Duodenal mucosa (tissue), 2 donors: ENCODE measurements at regions not wholly inside any gene's neighbourhood (a gene's known extent, or its start where the extent isn't known, plus 50 kb on each side); places are given as distances from the start of the nearest gene placed in this dataset.
"Not testable (repeated sequence)": the region's sequence is repeated elsewhere in the genome, so short reads cannot be mapped to it uniquely, and the experiment has no call there.

Source experiments
- H3K27ac ChIP-seq: one replicate; pipeline ENCODE4 v1.7.0; 2013; ENCODE audit warnings: low read depth, low read length
- H3K27me3 ChIP-seq, 2 donors: one replicate each; pipeline ENCODE4 v1.7.0; 2013; ENCODE audit warnings: low read length in 2 of 2, control low read depth in 1 of 2; ENCODE audit not compliant: insufficient read depth in 2 of 2, control insufficient read depth in 1 of 2
- H3K36me3 ChIP-seq, 2 donors: one replicate each; pipeline ENCODE4 v1.7.0; 2013; ENCODE audit warnings: low read length in 2 of 2, control low read depth in 1 of 2; ENCODE audit not compliant: insufficient read depth in 2 of 2, control insufficient read depth in 1 of 2
- H3K4me1 ChIP-seq, 2 donors: one replicate each; pipeline ENCODE4 v1.7.0; 2013; ENCODE audit warnings: low read length in 2 of 2, control low read depth in 1 of 2; ENCODE audit not compliant: insufficient read depth in 2 of 2, control insufficient read depth in 1 of 2
- H3K4me3 ChIP-seq, 2 donors: one replicate each; pipeline ENCODE4 v1.7.0; 2013; ENCODE audit warnings: low read length in 2 of 2, low read depth in 1 of 2
- H3K9ac ChIP-seq, 2 donors: one replicate each; pipeline ENCODE4 v1.7.0; 2013; ENCODE audit warnings: low read length in 2 of 2, low read depth in 1 of 2
- H3K9me3 ChIP-seq, 2 donors: one replicate each; pipeline ENCODE4 v1.7.0; 2013; ENCODE audit warnings: low read length in 2 of 2, control low read depth in 1 of 2; ENCODE audit not compliant: control insufficient read depth in 1 of 2

GRCh38 chr3:145006271-145006670, 1034.6 kb downstream of the DIPK2A start:
- Histone ChIP-seq H3K9me3 (no peaks in the 10 kb centered on the region), H3K4me3 (no peak overlapping the region), H3K27ac (no peak overlapping the region), H3K4me1 (no peaks in the 10 kb centered on the region), H3K27me3 (no peaks in the 10 kb centered on the region), H3K9ac (no peak overlapping the region), H3K36me3 (no peaks in the 10 kb centered on the region)

DNA sequence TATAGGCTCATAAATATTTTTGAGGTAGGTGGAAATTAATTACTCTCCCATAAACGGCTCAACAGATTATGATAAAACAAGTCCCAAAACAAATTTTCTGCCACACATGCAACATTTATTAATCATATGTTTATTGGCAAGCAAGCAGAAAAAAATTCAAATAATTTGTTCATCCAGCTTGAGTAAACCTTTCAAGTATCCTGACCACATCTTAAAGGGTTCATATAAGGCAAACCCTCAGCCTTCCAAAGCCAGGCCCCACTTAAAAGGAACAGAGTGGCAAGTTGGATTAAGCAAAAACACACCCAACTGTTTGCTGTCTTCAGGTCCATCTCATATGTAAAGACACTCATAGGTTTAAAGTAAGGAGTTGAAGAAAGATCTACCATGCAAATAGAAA, 1042.3 kb downstream of the DIPK2A start:
- H3K36me3 ChIP-seq = no peaks in the 10 kb centered on the region
- H3K27me3 ChIP-seq = no peaks in the 10 kb centered on the region
- no peak overlapping the region for H3K9ac ChIP-seq
- H3K4me1 ChIP-seq = no peaks in the 10 kb centered on the region
- no peak overlapping the region for H3K27ac ChIP-seq
- no peak overlapping the region for H3K4me3 ChIP-seq
- H3K9me3 ChIP-seq = no peaks in the 10 kb centered on the region

DNA sequence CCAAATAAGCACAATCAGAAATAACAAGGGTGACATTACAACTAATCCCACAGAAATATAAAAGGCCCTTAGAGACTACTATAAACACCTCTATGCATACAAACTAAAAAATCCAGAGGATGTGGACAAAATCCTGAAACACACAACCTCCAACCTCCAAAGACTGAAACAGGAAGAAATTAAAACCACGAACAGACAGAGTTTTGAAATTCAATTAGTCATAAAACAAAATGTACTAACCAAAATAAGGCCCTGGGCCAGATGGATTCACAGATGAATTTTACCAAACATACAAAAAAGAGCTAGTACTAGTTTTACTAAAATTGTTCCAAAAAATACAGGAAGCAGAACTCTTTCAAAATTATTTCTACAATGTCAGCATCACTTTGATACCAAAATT, 1043.6 kb downstream of the DIPK2A start:
- no peak overlapping the region for H3K9ac ChIP-seq
- H3K36me3 ChIP-seq = no peaks in the 10 kb centered on the region
- H3K4me1 ChIP-seq = no peaks in the 10 kb centered on the region
- H3K9me3 ChIP-seq = no peaks in the 10 kb centered on the region
- no peak overlapping the region for H3K4me3 ChIP-seq
- H3K27me3 ChIP-seq = no peaks in the 10 kb centered on the region
- H3K27ac ChIP-seq = no peak overlapping the region

DNA sequence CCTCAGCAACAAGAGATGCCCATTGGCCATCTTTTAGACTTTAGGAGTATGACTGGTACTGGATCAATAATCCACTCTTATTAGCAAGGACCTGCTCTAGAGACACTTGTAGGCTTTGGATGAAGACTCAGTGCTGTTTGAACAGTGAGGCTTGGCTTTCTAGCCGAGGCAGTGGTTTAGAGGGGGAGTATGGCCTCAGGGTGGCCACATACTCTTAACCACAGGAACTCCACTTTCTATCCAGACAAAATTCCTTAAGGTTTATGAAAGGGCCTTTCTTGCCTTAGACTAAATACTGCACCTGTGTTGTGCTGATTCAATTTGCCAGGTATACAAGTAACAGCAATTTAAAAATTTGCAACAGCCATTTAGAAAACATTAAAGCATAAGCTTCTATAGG, 1046.3 kb downstream of the DIPK2A start:
- Histone ChIP-seq H3K9me3 (no peaks in the 10 kb centered on the region), H3K9ac (no peak overlapping the region), H3K4me3 (no peak overlapping the region), H3K4me1 (no peaks in the 10 kb centered on the region), H3K27ac (no peak overlapping the region), H3K27me3 (no peaks in the 10 kb centered on the region), H3K36me3 (no peaks in the 10 kb centered on the region)

DNA sequence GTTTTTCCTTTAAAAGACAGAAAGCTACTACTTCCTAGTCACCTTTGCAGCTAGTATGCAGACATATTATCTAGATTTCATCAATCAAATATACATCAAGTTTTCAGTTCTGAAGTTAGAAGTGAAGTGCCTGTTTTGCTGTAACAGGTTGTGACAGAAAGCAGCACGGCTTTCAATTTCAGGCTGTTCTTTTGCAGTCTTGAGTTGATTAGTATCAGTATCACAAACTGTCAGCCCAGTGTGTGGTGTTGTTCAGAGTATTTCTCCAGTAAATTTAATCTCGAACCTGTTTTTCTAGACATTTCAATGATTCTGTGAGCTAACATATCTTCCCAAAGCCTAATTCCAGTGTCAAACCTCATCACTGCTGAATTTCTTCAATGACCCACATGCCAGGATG, 1050.8 kb downstream of the DIPK2A start:
- H3K27me3 ChIP-seq = no peaks in the 10 kb centered on the region
- no peak overlapping the region for H3K27ac ChIP-seq
- no peak overlapping the region for H3K4me3 ChIP-seq
- H3K9me3 ChIP-seq = peaks cover 0 to under 1% of the 10 kb centered on the region in 2 donors
- H3K4me1 ChIP-seq = no peaks in the 10 kb centered on the region
- H3K36me3 ChIP-seq = no peaks in the 10 kb centered on the region
- no peak overlapping the region for H3K9ac ChIP-seq

GRCh38 chr3:145024700-145025099, 1053.1 kb downstream of the DIPK2A start:
- H3K27ac ChIP-seq = no peak overlapping the region
- peaks cover 0 to 4% of the 10 kb centered on the region in 2 donors for H3K9me3 ChIP-seq
- H3K4me3 ChIP-seq = no peak overlapping the region
- no peaks in the 10 kb centered on the region for H3K27me3 ChIP-seq
- no peaks in the 10 kb centered on the region for H3K36me3 ChIP-seq
- no peak overlapping the region for H3K9ac ChIP-seq
- H3K4me1 ChIP-seq = no peaks in the 10 kb centered on the region

GRCh38 chr3:145027186-145027585, 1055.6 kb downstream of the DIPK2A start:
- not testable (repeated sequence) for H3K36me3 ChIP-seq, H3K4me3 ChIP-seq, H3K4me1 ChIP-seq, H3K27me3 ChIP-seq, H3K9ac ChIP-seq, H3K27ac ChIP-seq, H3K9me3 ChIP-seq

- H3K27ac ChIP-seq = no peak overlapping the region
- H3K9me3 ChIP-seq = peaks cover 0 to under 1% of the 10 kb centered on the region in 2 donors
- no peak overlapping the region for H3K4me3 ChIP-seq
Measured at GRCh38 chr3:145032791-145033190, 1061.2 kb downstream of the DIPK2A start.

DNA sequence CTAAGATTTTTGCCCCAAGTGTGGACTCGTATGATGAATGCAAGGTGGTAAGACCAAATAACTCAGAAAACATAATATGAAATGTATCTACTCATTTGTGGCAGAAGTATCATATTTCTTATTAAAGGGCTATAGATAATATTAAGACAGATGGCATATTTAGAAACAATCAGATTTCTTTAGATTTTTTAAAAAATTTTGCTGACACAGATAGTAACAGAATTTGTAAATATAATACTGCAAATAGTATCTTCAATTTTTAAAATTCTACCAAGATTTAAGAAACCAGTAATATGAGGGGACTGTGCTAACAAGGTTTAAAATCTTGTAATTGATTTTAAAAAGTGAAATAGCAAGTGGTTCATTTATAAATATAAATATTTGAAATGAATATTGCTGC, 1064.1 kb downstream of the DIPK2A start:
- no peaks in the 10 kb centered on the region for H3K9me3 ChIP-seq
- H3K9ac ChIP-seq = no peak overlapping the region
- H3K27me3 ChIP-seq = no peaks in the 10 kb centered on the region
- no peaks in the 10 kb centered on the region for H3K4me1 ChIP-seq
- no peaks in the 10 kb centered on the region for H3K36me3 ChIP-seq
- H3K4me3 ChIP-seq = no peak overlapping the region
- no peak overlapping the region for H3K27ac ChIP-seq

More at GRCh38 chr3:145032791-145033190, 1061.2 kb downstream of the DIPK2A start:
- H3K27me3 ChIP-seq = no peaks in the 10 kb centered on the region
- H3K9ac ChIP-seq = no peak overlapping the region
- H3K4me1 ChIP-seq = no peaks in the 10 kb centered on the region
- H3K36me3 ChIP-seq = no peaks in the 10 kb centered on the region

GRCh38 chr3:145054055-145054454, 1082.4 kb downstream of the DIPK2A start:
- not testable (repeated sequence) for H3K4me1 ChIP-seq, H3K27me3 ChIP-seq, H3K9me3 ChIP-seq, H3K36me3 ChIP-seq, H3K9ac ChIP-seq, H3K4me3 ChIP-seq, H3K27ac ChIP-seq

DNA sequence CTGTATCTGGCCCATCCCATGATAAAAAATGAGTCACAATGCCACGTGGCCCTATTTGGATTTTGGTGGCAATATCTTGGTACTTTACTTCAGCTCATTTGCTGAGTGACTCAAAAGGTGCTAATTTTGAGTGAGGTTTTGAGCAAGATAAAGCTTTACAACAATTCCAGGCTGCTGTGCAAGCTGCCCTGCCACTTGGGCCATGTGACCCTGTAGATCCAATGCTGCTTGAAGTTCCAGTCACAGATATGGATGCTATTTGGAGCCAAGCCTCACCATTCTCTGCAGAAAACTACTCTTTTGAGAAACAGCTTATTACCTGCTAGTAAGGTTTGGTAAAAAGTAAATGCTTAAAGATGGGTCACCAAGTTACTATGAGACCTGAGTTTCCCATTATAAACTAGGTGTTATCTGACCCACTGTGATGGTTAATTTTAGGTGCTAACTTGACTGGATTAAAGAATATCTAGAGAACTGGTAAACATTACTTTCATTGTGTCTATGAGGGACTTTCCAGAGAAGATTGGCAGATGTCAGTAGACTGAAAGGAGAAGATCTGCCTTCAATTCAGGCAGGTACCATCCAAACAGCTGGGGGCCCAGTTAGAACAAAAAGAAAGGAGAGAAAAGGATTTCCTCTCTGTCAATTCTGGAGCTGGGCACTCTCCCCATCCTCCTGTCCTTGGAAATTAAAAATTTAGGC, 1083.9 kb downstream of the DIPK2A start:
- Histone ChIP-seq H3K4me1 (no peaks in the 10 kb centered on the region), H3K27ac (no peak overlapping the region), H3K27me3 (no peaks in the 10 kb centered on the region), H3K9ac (no peak overlapping the region), H3K9me3 (peaks cover 0 to 3% of the 10 kb centered on the region in 2 donors), H3K36me3 (no peaks in the 10 kb centered on the region), H3K4me3 (no peak overlapping the region)
